HT-29 (cell line): ENCODE measurements at regions not wholly inside any gene's neighbourhood (a gene's known extent, or its start where the extent isn't known, plus 50 kb on each side); places are given as distances from the start of the nearest gene placed in this dataset.
A peak's percentile ranks its signal among the peaks of the same experiment; 100 is the strongest.
"Not testable (repeated sequence)": the region's sequence is repeated elsewhere in the genome, so short reads cannot be mapped to it uniquely, and the experiment has no call there.

ENCODE experiments used
- DNase-seq: peaks from one replicate; pipeline ENCODE4 v3.0.0-alpha.2; 2015; ENCODE audit warnings: low spot score

DNA sequence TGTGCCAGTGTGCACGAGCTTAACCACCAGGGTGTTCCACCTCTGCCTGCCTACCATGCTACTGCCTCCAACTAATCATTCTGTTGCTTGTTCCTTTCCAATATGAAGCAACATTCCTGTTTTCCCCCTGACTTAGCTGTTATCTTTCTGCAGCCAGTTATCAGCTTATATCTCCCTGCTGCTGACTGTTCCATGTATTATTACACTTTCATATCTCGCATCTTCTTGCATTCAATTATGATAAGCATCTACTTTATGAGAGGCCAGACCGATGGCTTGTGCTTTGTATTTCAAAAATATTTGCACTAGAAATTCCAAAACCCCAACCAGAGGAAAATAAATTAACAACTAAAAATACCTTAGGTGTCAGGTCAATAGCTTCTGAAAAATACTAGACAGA, 394.0 kb upstream of the BRINP1 start:
- no peak for DNase-seq

DNA sequence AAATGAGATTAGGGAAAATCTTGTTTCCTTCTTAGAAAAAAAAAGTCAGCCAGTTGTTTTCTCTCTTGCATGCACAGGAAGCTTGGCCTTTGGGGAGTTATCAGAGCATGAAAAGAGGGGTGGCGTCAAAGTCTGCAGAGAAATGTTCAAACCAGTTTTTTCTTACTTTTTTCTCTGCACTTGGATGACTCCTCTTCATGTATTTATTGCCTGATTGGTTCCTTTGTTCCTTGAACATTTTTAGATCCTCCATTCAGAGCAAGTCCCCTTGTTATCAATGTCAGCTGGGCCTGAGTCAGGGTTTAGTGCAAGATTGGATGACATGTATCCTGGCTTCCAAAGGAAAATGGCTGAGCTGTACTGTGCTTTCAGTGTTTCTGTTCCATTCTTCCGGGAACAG, 392.6 kb upstream of the BRINP1 start:
- DNase-seq: no peak

DNA sequence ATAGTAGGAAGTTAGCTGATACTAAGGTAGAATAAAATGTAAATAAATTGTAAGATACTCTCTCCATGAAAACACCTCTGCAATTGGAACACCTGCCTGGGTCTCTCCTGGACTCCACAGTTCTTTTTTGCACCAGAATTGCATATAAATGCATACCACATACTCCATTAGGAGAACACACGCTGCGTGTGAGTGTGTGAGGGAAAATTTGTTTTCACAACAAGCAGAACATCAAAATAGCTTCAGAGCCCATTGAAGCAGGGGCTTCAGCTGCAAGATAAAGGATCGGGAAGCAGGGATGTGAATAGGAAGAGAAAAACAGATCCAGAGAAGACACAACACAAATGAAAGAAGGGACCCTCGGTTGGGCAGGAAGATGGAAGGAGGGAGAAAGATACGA, 389.8 kb upstream of the BRINP1 start:
- no peak for DNase-seq

DNA sequence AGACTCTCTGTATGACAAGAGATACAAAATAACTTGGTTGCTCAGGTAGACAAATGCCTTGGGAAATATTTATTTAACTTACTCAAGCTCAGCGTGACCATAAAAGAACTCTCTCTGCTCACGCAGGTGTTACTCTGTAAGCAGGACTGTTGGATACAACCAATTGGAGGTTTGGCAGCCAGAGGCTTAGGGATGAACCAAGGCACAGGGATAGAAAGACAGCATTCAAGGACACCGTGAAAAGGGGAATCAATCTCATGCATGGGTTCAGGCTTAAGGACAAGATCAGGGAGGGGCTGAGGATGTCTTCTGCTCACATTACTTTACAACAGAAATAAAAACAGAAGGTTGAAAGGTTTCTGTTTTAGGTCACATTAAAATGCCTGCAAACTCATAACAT, 389.0 kb upstream of the BRINP1 start:
- no peak for DNase-seq

DNA sequence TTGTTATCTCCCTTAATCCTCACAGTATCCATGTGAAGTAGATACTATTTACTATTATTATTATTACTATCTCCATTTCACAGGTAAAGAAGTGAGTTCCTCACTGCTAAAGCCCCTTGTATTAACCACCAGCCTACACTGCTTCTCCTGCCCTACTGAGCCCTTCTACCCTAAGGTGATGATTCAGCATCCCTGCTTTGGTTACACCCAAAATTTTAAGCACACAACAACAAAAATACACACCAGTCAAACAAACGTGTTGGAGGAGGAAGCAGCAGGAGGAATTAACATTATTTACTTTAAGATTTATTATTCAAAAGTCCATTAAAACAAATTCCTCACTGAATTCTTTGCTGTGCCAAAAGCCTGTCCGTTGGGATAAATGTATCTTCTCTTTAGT, 370.2 kb upstream of the BRINP1 start:
- DNase-seq: no peak

DNA sequence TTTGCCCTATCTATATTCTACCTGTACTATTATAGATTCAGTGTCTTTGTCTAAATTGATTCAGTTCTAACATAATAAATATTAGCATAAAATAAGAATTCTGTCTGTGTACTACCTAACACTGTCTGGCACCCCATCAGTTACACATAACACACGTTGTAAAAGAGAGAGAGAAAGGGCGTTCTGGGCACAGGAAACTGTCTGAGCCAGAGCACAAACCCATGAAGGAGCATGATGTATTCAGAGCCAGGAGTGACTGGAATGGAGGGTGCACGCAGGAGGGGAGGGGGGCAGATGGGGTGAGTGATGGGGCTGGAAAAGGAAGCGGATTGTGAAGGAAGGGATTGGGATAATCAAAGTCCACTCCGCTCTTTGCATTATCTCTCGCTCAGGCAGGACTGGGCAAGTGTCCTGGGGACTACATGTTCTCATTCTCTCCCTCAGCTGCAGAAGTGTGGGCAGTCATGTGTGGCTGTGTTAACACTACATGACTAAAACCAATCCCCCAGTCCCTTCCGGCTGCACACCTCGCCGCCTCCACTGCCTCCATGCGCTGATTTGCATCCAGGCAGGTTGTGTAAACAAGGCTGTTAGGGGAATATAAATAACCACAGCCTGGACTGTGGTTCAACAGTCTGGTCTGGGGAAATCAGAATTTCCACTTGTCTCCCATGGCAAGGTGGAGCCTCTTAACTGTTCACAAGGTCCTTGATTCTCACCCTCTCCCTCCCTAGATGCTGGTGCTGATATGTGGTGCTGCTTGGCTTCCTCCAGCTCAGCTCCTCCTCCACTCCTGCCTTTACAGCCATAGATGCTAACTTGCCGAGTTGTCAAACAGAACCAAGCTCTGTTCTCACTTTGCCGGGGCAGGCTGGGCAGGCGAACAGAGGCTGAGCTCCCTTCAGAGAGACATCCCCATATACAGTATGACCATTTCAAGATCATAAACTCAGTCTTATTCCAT, 367.5 kb upstream of the BRINP1 start:
- no peak for DNase-seq

DNA sequence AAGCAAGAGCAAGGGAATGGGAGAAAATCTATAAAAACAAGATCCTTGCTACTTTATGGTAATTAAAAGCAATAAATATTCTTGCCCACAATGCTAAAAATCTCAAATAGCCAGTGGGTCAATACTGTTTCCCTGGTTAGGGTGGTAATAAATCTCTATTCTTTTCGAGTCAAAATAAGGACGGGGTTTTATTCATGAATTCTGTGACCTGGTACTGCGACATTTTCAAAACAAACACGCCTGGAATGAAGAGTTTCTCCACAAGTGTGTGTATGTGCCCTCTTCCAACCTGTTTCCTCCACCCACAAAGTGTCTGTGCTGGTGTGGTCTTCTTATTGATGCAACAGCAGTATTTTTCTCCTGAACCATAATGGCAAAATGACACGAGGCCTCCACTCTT, 358.8 kb upstream of the BRINP1 start:
- DNase-seq: no peak

DNA sequence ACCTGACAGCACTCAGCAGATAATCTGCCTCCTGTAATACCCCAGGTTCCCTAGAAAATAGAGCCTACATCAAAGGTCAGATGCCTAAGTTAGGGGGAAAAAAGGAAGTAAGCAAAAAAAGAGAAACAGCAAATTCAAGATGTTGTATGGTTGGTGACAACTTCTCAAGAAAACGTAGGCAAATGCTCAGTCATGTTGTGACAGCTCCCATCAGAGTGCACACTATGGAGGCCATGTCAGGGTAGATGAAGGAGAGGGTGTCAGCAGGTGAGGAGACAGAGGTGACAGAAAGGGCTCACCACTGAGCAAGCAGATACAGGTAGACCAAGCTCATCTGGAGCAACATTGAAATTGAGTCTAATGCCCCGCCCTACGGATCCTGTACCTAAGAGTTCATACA, 356.8 kb upstream of the BRINP1 start:
- no peak for DNase-seq

DNA sequence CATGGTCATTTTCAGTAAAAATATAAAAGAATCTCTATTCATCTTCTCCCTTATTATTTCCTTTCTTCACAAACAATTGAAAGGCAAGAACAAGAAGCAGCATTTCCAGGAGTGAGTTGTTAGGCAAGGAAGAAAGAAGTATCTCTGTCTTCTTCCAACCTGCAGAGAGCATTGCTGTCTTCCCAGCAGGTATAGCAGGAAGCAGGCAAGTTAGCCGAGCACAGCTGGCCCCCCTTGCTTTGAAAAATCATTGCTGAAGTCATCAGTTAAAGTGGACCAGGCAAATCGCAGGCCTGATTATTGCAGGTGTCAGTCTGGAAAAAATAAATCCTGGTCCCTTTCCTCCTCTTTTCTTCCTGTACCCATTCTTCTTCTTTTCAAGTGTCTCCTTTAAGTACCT, 353.1 kb upstream of the BRINP1 start:
- DNase-seq: no peak

DNA sequence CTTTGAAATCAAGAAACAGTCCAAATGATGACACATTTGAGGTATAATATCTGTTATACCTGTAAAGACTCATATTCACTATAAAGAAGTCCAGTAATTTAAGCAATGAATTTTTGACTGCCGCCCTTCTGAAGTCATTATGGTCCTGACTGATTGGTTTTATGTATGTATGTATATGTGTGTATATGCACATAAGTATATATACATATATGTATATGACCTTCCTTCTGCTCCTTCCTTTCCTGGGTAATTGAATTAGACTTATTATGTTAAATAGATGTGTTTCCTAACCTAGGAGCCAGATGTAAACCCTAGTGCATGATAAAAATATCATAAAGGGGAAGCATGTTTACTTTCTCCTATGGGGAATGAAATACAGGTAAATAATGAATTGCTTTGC, 343.1 kb upstream of the BRINP1 start:
- DNase-seq: no peak

DNA sequence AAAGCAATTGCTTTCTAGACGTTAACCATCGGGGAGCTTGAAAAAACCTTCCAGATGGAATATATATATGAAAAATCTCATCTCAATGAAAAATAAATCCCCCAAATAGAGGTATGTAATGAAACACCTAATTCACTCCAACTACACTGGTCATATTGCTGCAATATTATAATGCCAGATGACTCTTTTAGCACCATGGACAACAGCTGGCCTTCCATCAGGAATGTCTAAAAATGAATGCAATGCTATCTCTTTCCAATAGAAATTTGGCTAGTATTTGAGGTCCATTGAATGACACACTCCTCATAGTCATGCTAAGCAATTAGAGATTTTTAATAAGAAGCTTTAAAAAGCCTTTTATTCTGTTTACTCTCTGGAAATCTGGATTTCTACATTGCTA, 340.2 kb upstream of the BRINP1 start:
- DNase-seq: no peak

DNA sequence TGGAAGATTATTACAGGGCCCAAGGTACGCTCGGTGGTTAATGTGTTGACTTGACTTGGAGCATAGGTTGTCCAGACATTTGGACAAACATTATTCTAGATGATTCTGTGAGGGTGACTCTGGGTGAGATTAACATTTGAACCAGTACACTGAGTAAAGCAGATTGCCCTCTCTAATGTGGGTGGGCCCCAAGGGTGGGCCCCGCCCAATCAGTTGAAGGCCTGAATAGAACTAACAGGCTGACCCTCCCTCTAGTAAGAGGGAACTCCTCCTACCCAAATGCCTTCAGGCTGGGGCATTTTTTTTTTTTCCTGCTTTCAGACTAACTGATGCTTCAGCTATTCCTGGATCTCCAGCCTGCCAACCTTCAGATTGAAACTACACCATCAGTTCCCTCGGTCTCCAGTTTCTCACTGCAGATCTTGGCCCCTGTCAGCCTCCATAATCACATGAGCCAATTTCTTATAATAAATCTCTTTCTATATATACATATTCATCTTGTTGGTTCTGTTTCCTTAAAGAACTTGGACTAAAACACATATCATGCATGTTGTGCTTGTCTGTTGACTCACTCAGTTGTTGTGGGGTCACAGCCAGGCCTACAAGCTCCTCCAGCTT, 338.1 kb upstream of the BRINP1 start:
- DNase-seq: no peak

DNA sequence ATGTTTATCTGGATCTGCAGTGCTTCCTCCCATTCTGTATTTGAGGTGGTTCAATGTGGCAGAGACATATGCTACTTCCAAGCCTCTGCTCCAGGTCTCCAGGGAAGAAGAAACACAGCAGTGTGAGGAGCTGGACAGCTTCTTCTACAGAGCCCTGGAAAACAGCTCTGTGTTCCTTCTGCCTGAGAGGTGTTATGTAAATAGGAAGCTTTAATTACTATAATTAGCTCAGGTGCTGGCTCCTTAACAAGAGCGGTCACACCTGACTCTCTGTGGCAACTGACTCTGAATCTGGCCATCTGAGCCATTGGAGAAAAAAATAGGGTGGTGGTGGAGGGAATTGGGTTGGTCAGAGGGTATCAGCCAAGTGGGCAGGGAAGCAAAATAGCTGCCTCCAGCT, 332.4 kb upstream of the BRINP1 start:
- no peak for DNase-seq

DNA sequence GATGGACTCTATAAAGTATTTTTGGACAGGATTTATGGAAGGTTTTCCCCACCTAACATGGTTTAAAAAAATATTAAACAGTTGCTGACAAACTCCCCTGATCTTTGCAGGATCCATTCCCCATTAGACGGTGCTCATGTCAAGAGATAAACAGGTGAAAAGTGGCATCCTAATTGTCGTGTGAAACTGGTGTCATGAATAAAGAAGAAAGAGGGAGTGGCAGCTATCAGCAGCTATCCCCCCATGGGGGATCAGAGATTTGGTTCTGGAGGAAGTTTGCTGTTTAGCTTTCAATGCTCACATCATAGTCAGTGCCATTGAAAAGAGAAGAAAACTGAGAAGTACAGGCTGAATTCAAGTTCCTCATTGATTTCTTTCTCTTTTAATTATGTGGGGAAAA, 329.3 kb upstream of the BRINP1 start:
- DNase-seq: no peak

DNA sequence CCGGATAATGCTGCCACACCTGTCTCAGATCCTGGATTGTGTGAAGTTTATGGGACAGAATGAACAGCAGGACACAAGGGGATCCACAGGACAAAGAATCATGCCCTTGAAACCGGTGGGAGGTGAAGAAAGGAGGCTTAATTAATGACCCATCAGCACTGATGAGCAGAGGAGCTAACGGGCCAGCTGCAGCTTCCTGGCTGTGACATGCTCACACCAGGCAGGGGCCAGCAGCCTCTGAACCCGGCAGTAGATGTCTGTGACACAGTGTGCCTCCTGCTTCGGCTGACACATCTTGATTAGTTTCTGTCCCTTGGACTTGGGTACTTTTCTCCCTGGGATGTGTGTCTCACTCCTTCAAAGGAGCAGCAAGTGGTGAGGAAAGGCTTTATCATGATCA, 328.8 kb upstream of the BRINP1 start:
- DNase-seq: no peak

DNA sequence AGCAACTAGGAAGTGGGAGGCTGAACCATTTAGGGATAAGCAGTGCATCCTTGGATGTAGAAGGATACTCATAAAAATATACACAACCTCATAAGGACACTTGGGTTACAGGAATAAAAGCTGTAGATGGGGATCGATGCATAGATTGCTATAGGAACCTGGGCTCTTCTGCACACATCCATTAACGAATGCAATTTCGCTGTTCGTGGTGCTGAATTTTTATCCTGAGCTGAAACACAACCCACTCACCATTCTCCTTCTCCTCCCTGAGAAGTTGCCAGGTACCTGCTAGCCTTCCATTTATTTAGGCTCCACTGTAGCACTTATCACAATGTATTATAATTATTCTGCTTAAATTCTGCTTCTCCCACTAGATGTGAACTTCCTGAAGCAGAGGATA, 320.6 kb upstream of the BRINP1 start:
- DNase-seq: peak; percentile 11

DNA sequence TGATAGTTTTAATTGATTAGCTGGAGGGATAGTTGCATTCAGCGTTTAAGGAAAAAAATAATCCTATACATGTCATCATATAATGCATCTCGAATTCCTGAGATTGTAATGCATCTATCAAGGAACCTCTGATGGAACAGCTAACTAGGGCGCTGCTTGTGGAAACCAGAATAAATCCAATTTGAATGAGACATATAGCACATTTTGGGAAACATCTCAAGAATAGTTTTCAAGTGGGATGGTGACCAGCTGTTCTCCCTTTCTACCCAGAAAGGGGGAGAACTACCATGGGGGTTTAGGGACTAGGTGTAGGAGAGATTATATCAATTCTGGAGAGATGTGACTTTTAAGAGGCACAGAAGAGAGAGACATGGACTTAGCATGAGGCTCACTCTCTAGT, 319.3 kb upstream of the BRINP1 start:
- no peak for DNase-seq

DNA sequence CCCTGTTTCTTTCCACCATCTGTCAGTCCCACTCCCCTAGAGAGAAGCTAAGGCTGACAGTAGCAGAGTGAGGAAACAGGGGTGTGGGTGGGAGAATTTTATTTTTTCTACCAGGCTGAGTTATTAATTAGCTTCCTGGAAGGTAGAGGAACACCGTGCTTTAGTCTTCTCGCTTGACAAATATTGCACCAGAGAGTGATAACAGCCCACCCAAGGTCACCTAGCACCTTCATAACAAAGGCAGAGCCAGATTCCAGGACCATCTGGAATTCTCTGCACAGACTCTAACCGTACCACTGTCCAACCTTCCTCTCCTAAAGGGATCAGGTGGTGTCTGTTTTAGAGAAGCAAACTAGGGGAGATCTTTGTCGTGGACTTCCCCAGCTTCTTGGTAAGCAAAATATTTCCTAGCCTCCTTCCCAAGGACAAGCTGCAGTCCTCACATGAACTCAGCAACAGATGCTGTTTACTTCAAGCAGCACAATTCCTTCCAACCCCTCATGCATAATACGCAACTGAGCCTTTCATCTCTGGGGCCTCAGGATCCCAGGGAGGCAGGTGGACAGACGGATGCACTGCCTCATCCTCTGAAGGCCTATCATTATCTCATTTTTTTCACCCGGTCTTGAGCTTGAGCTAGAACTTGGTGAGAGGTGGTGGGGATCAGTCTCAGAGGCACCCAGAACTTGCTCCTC, 308.7 kb upstream of the BRINP1 start:
- DNase-seq: no peak

DNA sequence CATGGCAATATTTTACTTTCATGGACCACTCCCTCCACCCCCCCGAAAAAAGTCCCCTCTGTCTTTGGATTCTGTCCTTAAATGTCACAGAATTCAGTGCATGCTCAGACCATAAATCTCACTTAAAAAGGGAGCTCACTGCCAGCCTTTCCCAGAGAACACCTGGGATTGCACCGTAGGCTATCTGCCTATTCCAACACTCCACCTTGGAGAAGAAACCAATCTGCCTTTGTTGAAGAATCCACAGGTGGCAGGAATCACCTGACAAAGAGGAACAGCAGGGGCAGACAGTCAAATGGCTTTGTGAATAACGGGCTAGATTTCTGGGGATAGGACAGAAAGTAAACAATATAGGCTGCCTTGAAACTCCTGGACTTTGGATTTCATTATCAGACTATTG, 306.7 kb upstream of the BRINP1 start:
- DNase-seq: no peak

DNA sequence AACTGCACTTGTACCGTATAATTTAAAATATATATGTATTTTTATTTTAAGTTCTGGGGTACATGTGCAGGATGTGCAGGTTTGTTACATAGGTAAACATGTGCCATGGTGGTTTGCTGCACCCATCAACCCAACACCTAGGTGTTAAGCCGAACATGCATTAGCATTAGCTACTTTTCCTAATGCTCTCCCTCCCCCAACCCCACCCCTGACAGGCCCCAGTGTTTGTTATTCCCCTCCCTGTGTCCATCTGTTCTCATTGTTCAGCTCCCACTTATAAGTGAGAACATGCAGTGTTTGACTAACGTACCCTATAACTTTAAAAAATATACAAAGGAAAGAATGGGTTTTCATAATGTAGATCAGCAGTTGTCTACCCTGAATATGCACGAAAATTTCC, 303.5 kb upstream of the BRINP1 start:
- DNase-seq: not testable (repeated sequence)

DNA sequence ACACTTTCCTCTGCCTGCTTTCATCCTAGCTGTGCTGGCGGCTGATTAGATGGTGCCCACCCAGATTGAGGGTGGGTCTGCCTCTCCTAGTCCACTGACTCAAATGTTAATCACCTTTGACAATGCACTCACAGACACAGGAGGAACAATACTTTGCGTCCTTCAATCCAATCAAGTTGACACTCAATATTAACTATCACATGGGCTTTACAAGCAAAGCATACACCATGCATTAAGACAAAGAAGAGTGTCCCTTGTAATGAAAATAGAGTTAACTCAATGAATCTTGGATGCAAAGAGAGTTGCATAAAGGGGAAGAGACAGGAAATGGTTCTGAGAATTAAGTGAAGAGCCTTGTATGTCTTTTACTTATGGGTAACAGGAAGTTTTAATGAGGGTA, 298.7 kb upstream of the BRINP1 start:
- DNase-seq: no peak

DNA sequence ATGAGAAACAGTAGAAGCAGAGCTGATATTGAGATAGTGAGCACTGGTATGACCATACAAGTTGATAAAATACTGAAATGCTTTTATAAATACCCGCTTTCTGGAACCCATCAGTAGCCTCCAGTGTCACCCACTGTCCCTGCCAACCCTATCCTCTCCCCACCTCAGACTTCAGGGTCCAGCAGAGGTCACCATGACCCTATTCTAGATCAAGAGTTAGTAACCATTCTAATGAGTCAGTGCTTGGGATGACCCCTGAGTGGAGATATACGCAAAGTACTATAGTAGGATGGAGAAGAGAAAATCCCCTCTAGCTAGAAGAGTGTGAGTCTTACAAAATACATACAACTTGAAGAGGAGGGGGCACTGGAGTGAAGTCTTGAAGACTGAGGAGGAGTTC, 297.9 kb upstream of the BRINP1 start:
- no peak for DNase-seq

DNA sequence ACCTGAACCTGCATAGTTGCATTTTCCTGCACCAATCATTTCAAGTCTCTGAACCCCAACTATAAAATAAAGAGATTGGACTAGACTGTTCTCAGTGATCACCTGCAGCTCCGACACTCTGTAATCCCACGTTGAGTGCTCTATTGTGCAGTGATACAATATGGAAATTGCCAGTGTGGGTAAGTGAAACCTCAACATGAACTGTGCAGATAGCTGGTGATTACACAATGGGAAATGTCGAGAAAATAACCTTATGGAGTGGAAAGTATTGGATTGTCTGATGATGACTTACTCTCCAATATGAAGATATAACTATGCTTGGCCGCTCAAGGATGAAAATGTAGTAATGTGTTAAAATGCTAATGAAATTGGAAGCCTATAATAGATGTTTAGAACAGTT, 293.1 kb upstream of the BRINP1 start:
- DNase-seq: no peak
